GM04503 (cell line): ENCODE measurements at regions not wholly inside any gene's neighbourhood (a gene's known extent, or its start where the extent isn't known, plus 50 kb on each side); places are given as distances from the start of the nearest gene placed in this dataset.
"Not testable (repeated sequence)": the region's sequence is repeated elsewhere in the genome, so short reads cannot be mapped to it uniquely, and the experiment has no call there.

ENCODE experiments used
- DNase-seq: peaks from one replicate; pipeline ENCODE4 v3.0.0-alpha.2; 2012; ENCODE audit warnings: low read depth

DNA sequence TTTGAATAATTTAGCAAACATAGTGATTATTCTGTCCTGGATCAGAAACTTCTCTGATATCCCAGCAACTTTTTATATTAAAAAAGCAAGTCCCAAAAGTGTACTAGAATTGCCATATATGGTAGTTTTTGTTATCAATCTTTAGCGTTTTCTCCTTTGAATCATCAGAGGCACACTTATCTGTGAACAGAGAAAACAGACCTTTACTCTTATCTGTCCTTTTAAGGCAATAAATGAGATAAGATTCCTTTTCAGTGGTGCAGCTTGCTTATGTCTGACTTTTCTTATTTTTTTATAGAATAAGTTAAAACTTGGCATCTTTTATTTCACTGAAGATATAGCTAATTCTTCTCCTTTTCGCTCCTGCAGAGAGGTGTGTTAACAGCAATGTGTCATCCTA is 458.1 kb upstream of the PCDH10 start:
- no peak for DNase-seq

DNA sequence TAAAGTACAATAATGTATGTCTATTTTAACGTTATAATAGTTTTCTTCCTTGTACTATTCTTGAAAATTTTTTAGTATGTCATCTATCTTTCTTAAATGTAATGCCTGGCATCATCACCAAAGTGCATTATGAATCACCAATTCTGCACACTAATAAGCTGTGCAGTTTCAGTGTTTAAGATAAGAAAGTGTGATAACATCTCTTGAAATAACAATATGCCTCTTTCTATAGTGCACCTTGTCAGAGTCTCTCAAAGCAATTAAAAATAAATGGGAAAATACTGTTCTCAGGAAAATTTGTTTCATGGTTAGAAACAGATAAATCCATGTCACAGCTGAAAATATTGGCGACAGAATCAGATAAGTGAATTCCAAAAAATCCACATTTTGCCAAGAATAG is 457.4 kb upstream of the PCDH10 start:
- no peak for DNase-seq

DNA sequence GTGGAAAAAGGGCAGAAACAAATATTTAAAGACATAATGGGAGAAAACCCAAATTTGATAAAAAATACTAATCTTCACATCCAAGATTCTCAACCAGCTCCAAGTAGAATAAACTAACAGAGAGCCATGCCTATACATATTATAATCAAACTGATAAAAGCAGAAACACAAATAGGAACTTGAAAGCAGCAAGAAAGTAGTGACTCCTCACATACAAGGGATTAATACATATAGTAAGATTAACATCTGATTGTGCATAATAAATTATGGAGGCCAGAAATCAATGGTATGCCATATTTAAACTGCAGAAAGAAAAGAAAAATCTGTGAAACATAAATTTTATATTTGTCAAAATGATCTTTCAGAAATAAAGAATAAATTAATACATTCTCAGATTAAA is 454.3 kb upstream of the PCDH10 start:
- no peak for DNase-seq

DNA sequence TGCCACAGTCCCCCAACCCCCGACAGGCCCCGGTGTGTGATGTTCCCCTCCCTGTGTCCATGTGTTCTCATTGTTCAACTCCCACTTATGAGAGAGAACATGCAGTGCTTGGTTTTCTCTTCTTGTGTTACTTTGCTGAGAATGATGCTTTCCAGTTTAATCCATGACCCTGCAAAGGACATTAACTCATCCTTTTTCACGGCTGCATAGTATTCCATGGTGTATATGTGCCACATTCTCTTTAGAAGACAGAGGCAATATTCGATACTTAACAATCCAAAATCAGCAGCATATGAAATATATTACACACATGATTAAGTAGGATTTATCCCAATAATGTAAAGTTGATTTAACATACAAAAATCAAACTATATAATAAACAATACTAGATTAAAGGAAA is 451.6 kb upstream of the PCDH10 start:
- not testable (repeated sequence) for DNase-seq

DNA sequence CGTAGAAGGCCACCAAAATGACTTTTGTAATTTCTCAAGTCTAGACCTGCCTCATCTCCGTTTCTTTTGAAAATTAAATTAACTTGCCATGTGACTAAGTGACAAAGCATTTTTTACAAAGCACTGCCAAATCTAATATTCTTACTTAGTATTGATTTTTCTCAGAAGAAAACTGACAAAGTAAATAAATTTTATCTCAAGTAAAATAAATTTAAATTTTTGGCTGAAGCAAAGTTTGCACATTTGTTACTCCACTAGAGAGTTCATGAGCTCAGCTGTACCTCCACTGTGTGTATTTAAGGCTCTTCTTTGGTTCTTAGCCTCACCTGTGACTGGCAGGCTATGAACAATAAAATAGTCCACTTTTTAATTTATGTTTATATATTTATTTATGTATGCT is 441.1 kb upstream of the PCDH10 start:
- no peak for DNase-seq

DNA sequence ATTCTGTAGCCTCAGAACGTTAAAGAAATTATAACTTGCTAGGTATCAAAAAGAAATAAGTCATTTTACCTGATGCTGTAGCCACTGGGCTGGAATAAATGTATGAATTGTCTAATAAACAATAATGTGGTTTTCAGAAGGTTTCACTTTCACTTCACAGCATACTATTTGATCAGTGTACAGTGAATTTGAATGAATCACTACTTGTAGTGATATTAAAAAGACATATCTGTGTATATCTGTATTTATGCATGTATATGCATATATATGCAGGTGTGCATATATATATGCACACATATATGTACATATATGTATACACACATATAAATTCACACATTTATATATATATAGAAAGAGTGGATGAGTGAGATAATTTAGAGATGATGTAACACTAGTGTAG is 440.0 kb upstream of the PCDH10 start:
- no peak for DNase-seq

DNA sequence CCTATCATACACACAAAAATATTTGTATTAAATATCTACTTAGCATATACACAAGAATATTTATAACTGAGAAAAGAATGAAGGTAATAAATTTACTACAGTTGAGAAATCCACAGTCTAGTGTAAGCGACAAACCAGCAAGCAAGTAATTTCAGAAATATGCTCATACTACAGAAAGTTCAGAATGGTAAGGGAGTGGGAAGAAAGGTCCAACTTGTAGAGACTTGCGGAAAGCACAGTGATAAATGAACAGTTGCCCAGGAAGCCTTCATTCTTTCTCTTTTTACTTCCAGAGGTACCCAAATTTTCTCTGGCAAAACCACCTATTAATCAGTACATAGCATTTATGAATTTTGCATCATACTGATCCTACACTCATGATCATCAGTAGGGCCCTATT is 438.1 kb upstream of the PCDH10 start:
- no peak for DNase-seq

DNA sequence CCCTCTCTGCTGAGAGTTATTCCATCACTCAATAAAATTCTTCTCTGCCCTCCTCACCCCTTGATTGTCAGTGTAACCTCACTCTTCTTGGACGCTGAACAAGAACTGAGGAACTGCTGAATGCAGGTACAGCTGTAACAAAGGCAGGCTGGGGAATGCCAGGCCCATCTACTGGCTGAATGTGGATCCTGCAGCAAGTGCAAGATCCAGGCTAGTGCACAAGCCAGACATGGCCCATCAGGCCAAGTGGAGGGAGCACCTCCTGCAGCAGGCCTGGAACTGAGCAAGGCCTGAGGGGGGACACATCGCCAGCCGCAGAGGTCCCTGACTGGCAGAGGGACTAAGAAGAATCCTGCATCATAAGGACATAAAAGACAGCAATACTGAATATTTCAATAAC is 411.8 kb upstream of the PCDH10 start:
- DNase-seq = no peak

DNA sequence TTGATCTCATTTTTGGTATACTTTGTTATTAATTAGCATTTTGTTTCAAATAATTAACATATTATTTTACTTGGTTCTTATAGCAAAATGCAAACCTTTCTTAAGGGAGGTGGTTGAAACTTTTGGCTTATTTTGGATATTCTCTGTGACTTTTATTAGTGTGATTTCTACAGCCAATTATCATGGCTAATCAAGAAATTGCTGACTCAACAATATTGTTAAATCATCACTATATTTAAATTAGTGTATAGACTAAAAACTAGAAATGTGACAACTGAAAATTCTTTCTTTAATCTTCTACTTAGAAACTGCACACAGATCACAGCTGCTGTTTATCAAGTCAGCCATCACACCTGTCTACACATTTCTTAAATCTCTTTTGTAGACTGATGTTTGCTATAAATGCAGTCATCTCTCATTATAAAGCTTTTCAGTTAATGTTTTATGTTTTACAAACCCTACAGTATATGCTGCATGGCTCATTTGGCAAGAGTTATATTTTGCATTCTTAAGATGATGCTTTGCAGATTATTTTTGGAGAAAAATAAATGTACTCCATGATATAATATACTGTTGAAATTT is 389.8 kb upstream of the PCDH10 start:
- no peak for DNase-seq

DNA sequence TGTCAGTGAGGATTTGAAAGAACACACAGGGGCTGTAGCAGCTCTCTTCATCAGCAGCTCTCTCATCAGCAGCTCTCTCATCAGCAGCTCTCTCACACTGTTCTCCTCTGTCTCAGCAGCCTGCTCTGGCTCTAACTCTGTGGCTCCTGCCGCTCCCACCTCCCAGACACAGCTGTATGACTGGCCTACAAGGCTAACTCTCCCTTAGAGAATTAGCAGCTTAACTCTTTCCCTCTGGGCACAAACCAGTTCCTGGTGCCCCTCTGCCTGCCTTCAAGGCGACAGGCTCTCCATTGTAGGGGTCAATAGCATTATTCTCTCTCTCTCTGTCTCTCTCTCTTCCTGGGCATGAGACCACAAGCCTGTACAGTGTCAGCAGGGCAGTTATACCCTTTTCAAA is 385.6 kb upstream of the PCDH10 start:
- no peak for DNase-seq

DNA sequence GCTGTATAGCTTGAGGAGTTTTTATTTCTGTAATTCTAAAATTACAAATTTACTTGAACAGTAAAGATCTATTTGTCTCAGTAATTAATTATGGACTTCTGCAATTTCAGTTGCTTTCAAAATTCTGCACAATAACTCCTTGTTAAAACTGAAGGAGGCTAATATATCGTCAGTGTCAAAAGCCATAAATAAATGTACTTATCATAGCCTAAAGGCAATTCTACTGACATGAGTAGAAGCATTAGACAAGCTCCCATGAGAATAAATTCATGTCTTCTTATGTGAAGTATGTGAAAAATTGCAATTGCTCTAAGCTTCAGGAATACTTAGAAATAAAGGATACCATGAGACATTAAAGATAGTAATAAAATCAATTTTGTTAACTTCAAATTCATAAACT is 381.2 kb upstream of the PCDH10 start:
- DNase-seq = no peak

DNA sequence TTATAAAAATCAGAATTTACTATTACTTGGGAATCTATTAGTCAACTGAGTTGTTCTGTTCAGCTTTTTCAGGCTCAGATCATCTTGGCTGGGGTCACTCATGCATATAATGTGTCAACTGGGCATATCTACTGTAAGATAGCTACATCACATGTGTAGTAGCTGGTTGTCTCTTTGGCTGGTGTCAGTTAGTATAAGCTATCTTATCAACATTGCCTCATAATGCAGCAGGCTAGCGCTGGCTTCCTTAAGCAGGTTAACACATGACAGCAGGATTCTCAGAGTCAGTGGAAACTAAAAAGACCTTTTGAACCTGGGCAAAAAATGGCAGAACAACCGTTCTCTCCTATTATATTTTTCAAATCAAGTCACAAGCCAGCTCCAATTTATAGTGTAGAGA is 378.3 kb upstream of the PCDH10 start:
- no peak for DNase-seq

DNA sequence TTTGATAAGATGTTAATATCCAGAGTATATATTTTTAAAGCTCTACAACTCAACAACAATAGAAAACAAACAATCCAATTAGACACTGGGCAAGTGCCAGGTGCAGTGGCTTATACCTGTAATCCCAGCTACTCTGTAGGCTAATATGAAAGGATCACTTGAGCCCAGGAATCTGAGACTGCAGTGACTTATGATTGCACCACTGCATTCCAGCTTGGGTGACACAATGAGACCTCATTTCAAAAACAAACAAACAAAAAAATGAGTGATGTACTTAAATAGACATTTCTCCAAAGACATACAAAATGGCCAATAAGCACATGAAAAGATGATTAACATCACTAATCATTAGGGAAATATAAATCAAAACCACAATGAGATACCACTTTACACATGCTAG is 356.8 kb upstream of the PCDH10 start:
- DNase-seq = no peak

DNA sequence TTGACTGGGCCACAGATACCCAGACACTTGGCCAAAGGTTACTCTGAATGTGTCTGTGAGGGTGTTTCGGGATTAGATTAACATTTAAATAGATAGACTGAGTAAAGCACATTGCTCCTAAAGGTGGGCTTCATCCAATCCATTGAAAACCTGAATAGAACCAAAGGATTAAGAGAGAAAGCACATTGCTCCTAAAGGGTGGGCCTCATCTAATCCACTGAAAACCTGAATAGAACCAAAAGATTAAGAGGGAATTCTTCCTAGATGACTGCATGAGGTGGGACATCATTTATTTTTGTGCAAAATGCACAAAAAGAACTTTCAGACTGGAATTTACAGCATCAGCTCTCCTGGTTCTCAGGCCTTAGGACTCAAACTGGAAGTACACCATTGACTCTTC is 351.2 kb upstream of the PCDH10 start:
- no peak for DNase-seq

DNA sequence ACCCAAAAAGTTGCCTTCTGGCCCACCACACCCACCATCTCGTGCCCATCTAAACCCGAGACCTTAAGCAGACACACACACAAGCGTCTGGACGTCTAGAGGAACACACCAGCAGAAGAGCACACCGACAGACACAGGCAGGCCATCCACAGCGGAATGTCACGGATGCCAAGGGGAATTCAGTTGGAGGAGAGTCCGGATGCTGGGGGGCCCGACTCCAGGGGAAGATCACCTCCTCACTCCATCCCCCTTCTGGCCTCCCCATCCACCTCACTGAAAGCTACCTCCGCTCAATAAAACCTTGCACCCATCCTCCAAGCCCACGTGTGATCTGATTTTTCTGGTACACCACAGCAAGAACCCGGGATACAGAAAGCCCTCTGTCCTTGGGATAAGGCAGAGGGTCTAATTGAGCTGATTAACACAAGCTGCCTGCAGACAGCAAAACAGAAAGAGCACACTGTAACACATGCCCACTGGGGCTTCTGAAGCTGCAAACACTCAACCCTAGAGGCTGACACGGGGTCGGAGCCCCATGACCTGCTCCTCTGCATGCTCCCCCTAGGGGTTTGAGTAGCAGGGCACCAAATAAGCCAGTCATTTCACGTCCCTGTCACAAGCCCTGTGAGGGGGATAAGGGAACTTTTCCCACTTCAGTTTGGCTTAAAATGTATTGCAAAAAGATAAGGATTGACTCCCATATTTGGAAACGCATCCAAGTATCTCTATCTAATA is 339.6 kb upstream of the PCDH10 start:
- DNase-seq = no peak

DNA sequence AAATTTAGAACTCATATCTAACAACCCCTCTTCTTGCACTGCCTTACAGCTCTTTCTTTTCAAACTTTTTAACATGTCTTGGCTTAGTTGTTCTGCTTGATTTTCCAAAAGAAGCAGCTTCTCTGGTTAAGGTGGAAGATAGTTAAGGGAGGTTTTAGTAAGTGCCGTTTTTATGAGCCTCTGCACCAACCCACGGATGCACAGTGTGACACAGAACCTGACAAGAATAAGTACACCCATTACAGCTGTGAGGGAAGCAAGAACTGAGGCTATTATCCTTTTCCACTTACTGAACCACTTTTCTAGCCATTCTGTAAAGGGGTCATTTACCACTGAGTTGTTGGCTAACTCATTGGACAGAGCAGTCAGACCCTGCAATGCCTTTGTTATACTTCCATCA is 336.0 kb upstream of the PCDH10 start:
- not testable (repeated sequence) for DNase-seq

DNA sequence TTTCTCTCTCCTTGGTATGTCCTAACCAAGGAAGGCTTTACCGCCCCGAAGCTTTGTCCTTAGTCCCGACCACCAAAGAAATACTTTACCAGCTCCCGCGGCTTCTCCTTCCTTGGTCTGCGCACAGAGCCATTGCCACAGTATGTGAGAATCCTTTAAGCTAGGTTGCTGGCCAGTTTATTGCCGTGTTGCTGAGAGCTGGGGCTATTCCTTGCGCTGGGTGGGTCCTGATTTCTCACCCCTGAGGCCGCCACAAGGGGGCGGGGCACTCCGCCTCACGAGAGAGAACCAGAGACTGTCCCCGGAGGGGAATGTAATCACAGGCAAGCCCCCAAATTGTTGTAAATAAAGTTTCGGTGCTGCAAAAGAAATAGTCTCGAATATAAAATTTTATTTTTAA is 331.0 kb upstream of the PCDH10 start:
- DNase-seq = no peak

DNA sequence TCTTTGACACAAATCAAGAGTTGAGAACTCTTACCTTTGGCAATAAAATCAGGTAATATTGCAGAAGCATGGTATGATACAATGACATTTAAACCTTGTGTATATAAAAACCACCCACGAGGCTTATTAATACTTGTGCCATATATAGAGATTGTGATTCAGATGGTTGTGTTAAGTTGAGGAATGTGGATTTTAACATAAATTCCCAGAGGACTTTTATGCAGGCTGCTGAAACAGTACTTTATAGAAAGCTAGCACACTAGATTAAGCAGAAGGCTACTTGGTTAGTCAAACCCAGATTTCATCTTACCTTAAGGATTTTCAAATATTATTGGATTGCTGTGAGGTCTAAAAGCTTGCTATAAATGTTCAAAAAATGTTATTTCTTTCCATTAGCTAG is 325.7 kb upstream of the PCDH10 start:
- DNase-seq = no peak

DNA sequence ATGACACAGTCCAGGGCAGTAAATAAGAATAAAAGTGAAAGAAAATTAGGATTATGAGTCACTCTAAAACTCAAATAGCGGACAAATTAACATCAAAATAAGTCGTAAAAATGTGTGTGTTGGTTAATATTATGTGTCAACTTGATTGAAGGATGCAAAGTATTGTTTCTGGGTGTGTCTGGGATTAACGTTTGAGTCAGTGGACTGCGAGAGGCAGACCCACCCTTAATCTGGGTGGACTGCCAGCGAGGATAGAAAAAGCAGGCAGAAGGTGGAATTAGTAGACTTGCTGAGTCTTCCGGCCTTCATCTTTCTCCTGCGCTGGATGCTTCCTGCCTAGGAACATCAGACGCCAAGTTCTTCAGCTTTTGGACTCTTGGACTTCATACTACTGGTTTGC is 324.3 kb upstream of the PCDH10 start:
- DNase-seq = no peak

DNA sequence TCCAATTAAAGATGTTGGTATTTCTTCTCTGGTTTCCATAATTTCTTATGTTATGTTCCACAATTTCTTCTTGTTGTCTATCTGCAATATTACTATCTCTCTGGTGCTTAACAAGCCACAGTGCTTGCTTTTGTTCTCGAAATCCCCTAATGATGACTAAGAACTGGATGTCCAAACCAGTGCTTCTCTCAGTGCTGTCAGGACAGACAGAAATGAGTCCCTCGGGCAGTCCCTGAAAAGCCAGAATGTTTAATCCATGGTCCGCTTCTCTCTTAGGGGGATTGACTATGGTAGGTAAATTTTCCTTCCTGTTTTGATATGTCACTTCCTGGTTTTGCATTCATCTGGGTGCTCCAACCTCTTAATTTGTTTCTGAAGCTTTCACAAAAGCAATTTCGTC is 321.6 kb upstream of the PCDH10 start:
- DNase-seq = no peak

DNA sequence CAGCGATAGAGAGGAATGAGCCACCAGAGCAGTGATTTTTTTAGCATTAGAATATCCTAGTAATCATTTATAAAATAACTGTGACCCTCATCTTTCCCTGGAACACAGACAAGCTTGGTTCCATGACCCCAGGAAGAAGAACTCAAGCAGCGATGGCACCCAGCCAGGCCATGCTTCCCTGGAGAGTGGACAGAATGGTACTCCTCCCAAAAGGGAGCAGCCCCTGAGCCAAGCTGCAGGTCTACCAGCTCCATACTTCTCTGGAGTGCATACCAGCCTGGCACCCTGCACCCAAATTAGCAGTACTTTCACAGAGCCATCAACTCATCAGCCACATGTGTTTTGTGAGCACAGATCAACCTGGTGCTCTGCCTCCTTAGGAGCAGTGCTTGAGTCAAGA is 310.9 kb upstream of the PCDH10 start:
- DNase-seq = no peak

DNA sequence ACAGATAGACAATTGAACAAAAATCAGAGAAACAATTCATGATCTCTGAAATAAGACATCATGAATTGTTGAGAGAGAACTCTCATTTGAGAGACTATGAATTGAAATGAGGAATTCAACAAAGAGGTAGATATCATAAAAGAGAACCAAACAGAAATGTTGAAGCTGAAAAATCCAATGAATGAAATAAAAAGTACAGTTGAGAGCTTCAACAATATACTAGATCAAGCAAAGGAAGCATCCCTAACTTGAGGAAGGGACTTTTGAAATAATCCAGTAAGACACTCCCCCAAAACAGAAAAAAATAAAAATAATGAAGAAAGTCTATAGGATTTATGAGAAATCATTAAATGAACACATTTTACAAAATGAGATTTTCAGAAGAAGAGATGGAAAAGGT is 310.0 kb upstream of the PCDH10 start:
- no peak for DNase-seq

DNA sequence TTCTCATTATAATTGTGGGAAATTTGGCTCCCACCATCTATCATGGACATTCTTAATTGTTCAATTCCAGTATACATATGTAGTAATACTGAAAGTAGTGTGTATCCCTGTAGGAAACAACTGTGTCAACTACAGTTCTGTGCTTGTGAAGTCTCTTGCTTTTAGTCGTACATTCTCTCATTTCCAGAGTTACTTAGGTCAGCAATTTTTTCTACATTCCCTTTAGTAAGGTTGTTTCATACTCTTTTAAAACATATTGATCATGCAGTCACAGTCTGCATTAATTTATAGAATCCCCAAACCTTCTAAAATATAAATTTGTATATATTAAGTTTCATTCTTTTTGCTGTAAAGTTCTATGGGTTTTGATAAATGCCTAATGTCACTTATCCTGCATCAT is 289.2 kb upstream of the PCDH10 start:
- no peak for DNase-seq

DNA sequence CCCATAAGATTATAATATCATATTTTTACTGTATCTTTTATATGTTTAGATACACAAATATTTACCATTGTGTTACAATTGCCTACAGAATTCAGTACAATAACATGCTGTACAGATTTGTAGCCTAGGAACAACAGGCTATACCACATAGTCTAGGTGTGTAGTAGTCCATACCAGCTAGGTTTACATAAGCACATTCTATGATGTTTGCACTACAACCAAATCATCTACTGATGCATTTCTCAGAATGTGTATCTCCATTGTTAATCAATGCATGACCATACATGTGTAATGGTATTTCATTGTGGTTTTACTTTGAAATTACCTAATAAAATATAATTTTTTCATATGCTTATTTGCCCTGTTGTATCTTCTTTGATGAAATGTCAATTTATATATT is 288.1 kb upstream of the PCDH10 start:
- no peak for DNase-seq
